ENCODE measurements at regions not wholly inside any gene's neighbourhood (a gene's known extent, or its start where the extent isn't known, plus 50 kb on each side); places are given as distances from the start of the nearest gene placed in this dataset.

DNA sequence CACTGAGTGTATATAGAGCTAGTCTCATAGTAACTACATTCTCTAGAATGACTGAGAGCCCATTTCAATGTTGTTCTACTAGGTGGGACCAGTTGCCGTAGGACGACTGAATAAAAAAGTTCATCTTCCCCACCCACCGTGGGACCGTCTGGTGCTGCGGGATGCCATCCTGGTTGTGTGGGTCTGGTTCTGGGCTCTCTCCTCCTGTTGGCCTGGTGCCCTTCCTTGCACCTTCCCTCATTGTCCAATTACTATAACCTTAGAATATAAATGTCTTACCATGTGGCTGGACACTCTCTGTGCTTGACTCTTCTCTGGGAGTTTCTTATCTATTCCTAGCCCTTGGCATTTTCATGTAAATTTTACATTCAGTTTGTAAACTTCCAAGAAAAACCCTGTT lies 344.4 kb downstream of the TCERG1L start:
- H3K9me2 ChIP-seq (ENCODE audit: low read depth, low read length): no peaks in the 10 kb centered on the region
- H3K9ac ChIP-seq (ENCODE audit: low read length): no peak overlapping the region
- no peaks in the 10 kb centered on the region for H3K79me2 ChIP-seq (ENCODE audit: insufficient read depth, low read length)

DNA sequence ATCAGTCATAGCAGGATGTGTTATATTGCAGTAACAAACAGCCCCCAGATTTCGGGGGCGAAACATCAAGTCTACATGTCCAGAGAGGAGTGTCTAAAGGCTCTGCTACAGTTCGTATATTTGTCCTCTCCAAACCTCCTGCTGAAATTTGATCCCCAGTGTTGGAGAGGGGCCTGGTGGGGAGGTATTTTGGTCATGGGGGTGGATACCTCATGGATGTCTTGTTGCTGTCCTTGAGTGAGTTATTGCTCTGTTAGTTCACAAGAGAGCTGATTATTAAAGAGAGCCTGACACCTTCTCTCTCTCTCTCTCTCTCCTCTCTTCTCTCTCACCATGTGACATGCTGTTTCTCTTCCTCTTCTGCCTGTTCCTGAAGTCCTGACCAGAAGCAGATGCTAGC lies 343.7 kb downstream of the TCERG1L start:
- Histone ChIP-seq H3K4me3 (ENCODE audit: low read depth, low read length, poor library complexity, severe bottlenecking) (no peak overlapping the region), H3K27me3 (ENCODE audit: insufficient read depth, low read length) (no peaks in the 10 kb centered on the region), H3F3A (ENCODE audit: insufficient read depth, low read length) (no peaks in the 10 kb centered on the region), H3K36me3 (ENCODE audit: insufficient read depth, low read length) (no peaks in the 10 kb centered on the region), H3K79me2 (ENCODE audit: insufficient read depth, low read length) (no peaks in the 10 kb centered on the region), H3K9me2 (ENCODE audit: low read depth, low read length) (no peaks in the 10 kb centered on the region), H3K27ac (ENCODE audit: low read depth, low read length, poor library complexity, severe bottlenecking) (no peak overlapping the region), H4K20me1 (ENCODE audit: insufficient read depth, low read length) (no peaks in the 10 kb centered on the region), H3K9me3 (ENCODE audit: low read length) (no peaks in the 10 kb centered on the region), H3K4me1 (ENCODE audit: insufficient read depth, low read length, severe bottlenecking) (no peaks in the 10 kb centered on the region), H2AFZ (ENCODE audit: low read length) (no peak overlapping the region), H3K4me2 (ENCODE audit: low read length) (no peak overlapping the region), H3K9ac (ENCODE audit: low read length) (no peak overlapping the region)
- TF ChIP-seq CTCF (IDR thresholded peaks at IDR 0.05; ENCODE audit: low read length): no peak
- TF ChIP-seq EZH2 (IDR thresholded peaks at IDR 0.05; ENCODE audit: borderline replicate concordance, low read length): no peak

More for the DNA sequence above, 344.4 kb downstream of the TCERG1L start:
- Histone ChIP-seq H3K27ac (ENCODE audit: low read depth, low read length, poor library complexity, severe bottlenecking) (no peak overlapping the region), H3F3A (ENCODE audit: insufficient read depth, low read length) (no peaks in the 10 kb centered on the region), H4K20me1 (ENCODE audit: insufficient read depth, low read length) (no peaks in the 10 kb centered on the region), H3K36me3 (ENCODE audit: insufficient read depth, low read length) (no peaks in the 10 kb centered on the region), H3K4me2 (ENCODE audit: low read length) (no peak overlapping the region), H3K9me3 (ENCODE audit: low read length) (no peaks in the 10 kb centered on the region), H2AFZ (ENCODE audit: low read length) (no peak overlapping the region), H3K27me3 (ENCODE audit: insufficient read depth, low read length) (no peaks in the 10 kb centered on the region), H3K4me1 (ENCODE audit: insufficient read depth, low read length, severe bottlenecking) (no peaks in the 10 kb centered on the region), H3K4me3 (ENCODE audit: low read depth, low read length, poor library complexity, severe bottlenecking) (no peak overlapping the region)
- TF ChIP-seq CTCF (IDR thresholded peaks at IDR 0.05; ENCODE audit: low read length) (no peak), EZH2 (IDR thresholded peaks at IDR 0.05; ENCODE audit: borderline replicate concordance, low read length) (no peak)

GRCh38 chr10:130968511-130968910 lies 343.0 kb downstream of the TCERG1L start:
- Histone ChIP-seq H3K9ac (ENCODE audit: low read length) (no peak overlapping the region), H2AFZ (ENCODE audit: low read length) (no peak overlapping the region), H3K4me1 (ENCODE audit: insufficient read depth, low read length, severe bottlenecking) (no peaks in the 10 kb centered on the region), H4K20me1 (ENCODE audit: insufficient read depth, low read length) (no peaks in the 10 kb centered on the region), H3K36me3 (ENCODE audit: insufficient read depth, low read length) (no peaks in the 10 kb centered on the region), H3K9me3 (ENCODE audit: low read length) (no peaks in the 10 kb centered on the region), H3K4me3 (ENCODE audit: low read depth, low read length, poor library complexity, severe bottlenecking) (no peak overlapping the region), H3K79me2 (ENCODE audit: insufficient read depth, low read length) (no peaks in the 10 kb centered on the region), H3K9me2 (ENCODE audit: low read depth, low read length) (no peaks in the 10 kb centered on the region), H3K27me3 (ENCODE audit: insufficient read depth, low read length) (no peaks in the 10 kb centered on the region), H3F3A (ENCODE audit: insufficient read depth, low read length) (no peaks in the 10 kb centered on the region), H3K27ac (ENCODE audit: low read depth, low read length, poor library complexity, severe bottlenecking) (no peak overlapping the region), H3K4me2 (ENCODE audit: low read length) (no peak overlapping the region)
- TF ChIP-seq EZH2 (IDR thresholded peaks at IDR 0.05; ENCODE audit: borderline replicate concordance, low read length): no peak

- Histone ChIP-seq H3F3A (ENCODE audit: insufficient read depth, low read length) (no peaks in the 10 kb centered on the region), H3K4me3 (ENCODE audit: low read depth, low read length, poor library complexity, severe bottlenecking) (no peak overlapping the region), H3K9me3 (ENCODE audit: low read length) (no peaks in the 10 kb centered on the region), H3K4me2 (ENCODE audit: low read length) (no peak overlapping the region), H3K9me2 (ENCODE audit: low read depth, low read length) (no peaks in the 10 kb centered on the region), H3K27ac (ENCODE audit: low read depth, low read length, poor library complexity, severe bottlenecking) (no peak overlapping the region), H2AFZ (ENCODE audit: low read length) (no peak overlapping the region), H3K4me1 (ENCODE audit: insufficient read depth, low read length, severe bottlenecking) (no peaks in the 10 kb centered on the region), H3K9ac (ENCODE audit: low read length) (no peak overlapping the region), H3K36me3 (ENCODE audit: insufficient read depth, low read length) (no peaks in the 10 kb centered on the region), H4K20me1 (ENCODE audit: insufficient read depth, low read length) (no peaks in the 10 kb centered on the region), H3K27me3 (ENCODE audit: insufficient read depth, low read length) (no peaks in the 10 kb centered on the region), H3K79me2 (ENCODE audit: insufficient read depth, low read length) (no peaks in the 10 kb centered on the region)
- no peak for TF ChIP-seq EZH2 (IDR thresholded peaks at IDR 0.05; ENCODE audit: borderline replicate concordance, low read length)
These were observed 342.6 kb downstream of the TCERG1L start for GRCh38 chr10:130968964-130969363.
